B cell (primary cell): ENCODE measurements at regions not wholly inside any gene's neighbourhood (a gene's known extent, or its start where the extent isn't known, plus 50 kb on each side); places are given as distances from the start of the nearest gene placed in this dataset.

ENCODE experiments used
- CTCF ChIP-seq: fragments of 200-600 bp; IDR thresholded peaks from one replicate; pipeline ENCODE4 v1.8.0; 2022; ENCODE audit warnings: antibody characterized with exemption, mild to moderate bottlenecking
- EZH2 ChIP-seq: IDR thresholded peaks from 2 replicates; pipeline ENCODE4 v1.6.1; 2012; ENCODE audit warnings: borderline replicate concordance, low read depth, mild to moderate bottlenecking, moderate library complexity, low read length; ENCODE audit not compliant: insufficient read depth, poor library complexity, severe bottlenecking

- TF ChIP-seq CTCF, result no peak
- TF ChIP-seq EZH2, result no peak
Measured at GRCh38 chr13:90918536-90918935, 429.0 kb upstream of the MIR17HG start.
